ENCODE measurements at regions not wholly inside any gene's neighbourhood (a gene's known extent, or its start where the extent isn't known, plus 50 kb on each side); places are given as distances from the start of the nearest gene placed in this dataset.

- no peak for TF ChIP-seq NKRF (conservative IDR thresholded peaks at IDR 0.05)
- TF ChIP-seq ZSCAN29 (IDR thresholded peaks at IDR 0.05), result no peak
- no peak for TF ChIP-seq MXI1 (IDR thresholded peaks at IDR 0.05; ENCODE audit: low read depth, low read length)
- no peak for TF ChIP-seq SKIL (IDR thresholded peaks at IDR 0.05; ENCODE audit: low read depth, poor library complexity, severe bottlenecking)
These were observed 474.4 kb upstream of the EDIL3 start (continued) for GRCh38 chr5:84859056-84859455.

- DNase-seq (ENCODE audit: low read depth, low spot score), result no peak
- FAIRE-seq, result no peak
- ChIA-PET SMC1A (ENCODE audit: uncharacterized antibody, unreplicated experiment) (no interaction called here), CTCF (no interaction called here), RAD21 (ENCODE audit: unreplicated experiment) (no interaction called here), POLR2A (no interaction called here)
- Histone ChIP-seq H3K36me3 (ENCODE audit: control insufficient read depth in 2 of 2, insufficient read depth in 2 of 2, low read length in 1 of 2) (no peaks in the 10 kb centered on the region), H3K4me3 (no peak overlapping the region), H3K4me2 (ENCODE audit: control insufficient read depth, insufficient read depth) (no peak overlapping the region), H3K27me3 (replicated peaks in 1 of 2; ENCODE audit: control insufficient read depth in 2 of 2, insufficient read depth in 2 of 2, low read length in 1 of 2) (no peaks in the 10 kb centered on the region), H3K4me1 (ENCODE audit: control insufficient read depth, insufficient read depth, low read length) (no peaks in the 10 kb centered on the region), H2AFZ (ENCODE audit: control insufficient read depth, low read depth, low read length) (no peak overlapping the region), H3K79me2 (ENCODE audit: control insufficient read depth, insufficient read depth, low read length) (no peaks in the 10 kb centered on the region), H4K20me1 (ENCODE audit: control insufficient read depth, insufficient read depth) (no peaks in the 10 kb centered on the region), H3K9ac (ENCODE audit: control insufficient read depth, insufficient read depth, low read length) (no peak overlapping the region), H3K27ac (ENCODE audit: control insufficient read depth, insufficient read depth) (no peak overlapping the region), H3K9me3 (replicated peaks; ENCODE audit: control insufficient read depth, insufficient read depth, low read length) (no peaks in the 10 kb centered on the region)
- BruUV-seq (replicated peaks), result no TSS peak
- WGBS (ENCODE audit: insufficient coverage, insufficient replicate concordance, low lambda C conversion rate, missing lambda C conversion rate), result 0% methylated on average over 1 of the region's 1 CpG
- TF ChIP-seq MTA3 (IDR thresholded peaks at IDR 0.05; ENCODE audit: borderline replicate concordance, low read length) (no peak), HDAC2 (IDR thresholded peaks at IDR 0.05) (no peak), JUNB (IDR thresholded peaks at IDR 0.05) (no peak), RELB (IDR thresholded peaks at IDR 0.05; ENCODE audit: low read depth) (no peak), EED (IDR thresholded peaks at IDR 0.05; ENCODE audit: low read depth) (no peak), E2F8 (IDR thresholded peaks at IDR 0.05; ENCODE audit: low read depth, partially characterized antibody) (no peak), SIN3A (IDR thresholded peaks at IDR 0.05; ENCODE audit: low read depth, low read length) (no peak), EZH2 (IDR thresholded peaks at IDR 0.05; ENCODE audit: borderline replicate concordance, control insufficient read depth, low read depth, low read length) (no peak), CHD2 (IDR thresholded peaks at IDR 0.05; ENCODE audit: borderline replicate concordance, low read depth, low read length) (no peak)
- intact Hi-C loops (cut with micrococcal nuclease; ENCODE audit: unreplicated experiment), result no loop called here
- in situ Hi-C loops (cut with MboI), result no loop called here
- ATAC-seq, result no peak
These were observed 447.0 kb upstream of the EDIL3 start for GRCh38 chr5:84831701-84832100.
